H1 (cell line): ENCODE measurements at regions not wholly inside any gene's neighbourhood (a gene's known extent, or its start where the extent isn't known, plus 50 kb on each side); places are given as distances from the start of the nearest gene placed in this dataset.

Source experiments
- CTCF ChIA-PET: fragments of 300-600 bp; sonication (Branson Sonifier 250); formaldehyde crosslinking; loops from one replicate; lab custom pipeline; 2021; ENCODE audit not compliant: partially characterized antibody; lab: Charles Lee
- POLR2A ChIA-PET: fragments of 300-600 bp; sonication (Branson Sonifier 250); formaldehyde crosslinking; loops from one replicate; lab custom pipeline; 2021; ENCODE audit warnings: inconsistent platforms; ENCODE audit not compliant: partially characterized antibody; lab: Charles Lee
- DNase-seq, 2 experiments: peaks; one replicate each; pipeline versions ENCODE4 v3.0.0 to v3.0.0-alpha.2; 2010 to 2022; ENCODE audit warnings: low spot score in 2 of 2, low read depth in 1 of 2, mixed read lengths in 1 of 2
- FAIRE-seq: peaks from 2 replicates; lab custom pipeline; 2011; peaks lifted over from hg19 to GRCh38; lab: Jason Lieb, UNC
- H2AFZ ChIP-seq: 2 replicates; pipeline ENCODE4 v1.8.1; 2012; ENCODE audit warnings: low read length, inconsistent platforms
- H2AK5ac ChIP-seq: 2 replicates; pipeline ENCODE4 v1.6.1; 2013; ENCODE audit warnings: low read depth, low read length
- H2BK120ac ChIP-seq: replicated peaks from 2 replicates; pipeline ENCODE3; 2013; ENCODE audit warnings: low read depth, low read length, inconsistent platforms
- H2BK12ac ChIP-seq: 2 replicates; pipeline ENCODE4 v1.6.1; 2013; ENCODE audit warnings: low read depth, low read length
- H2BK15ac ChIP-seq: 2 replicates; pipeline ENCODE4 v1.6.1; 2013; ENCODE audit warnings: low read length
- H2BK20ac ChIP-seq: 2 replicates; pipeline ENCODE4 v1.6.1; 2013; ENCODE audit warnings: low read length
- H2BK5ac ChIP-seq: 2 replicates; pipeline ENCODE4 v1.6.1; 2013; ENCODE audit warnings: low read depth, low read length
- H3K14ac ChIP-seq: 2 replicates; pipeline ENCODE4 v1.6.1; 2013; ENCODE audit warnings: inconsistent platforms; ENCODE audit not compliant: insufficient read length
- H3K18ac ChIP-seq: 2 replicates; pipeline ENCODE4 v1.6.1; 2013; ENCODE audit warnings: low read length; ENCODE audit errors: extremely low read depth
- H3K23ac ChIP-seq: 2 replicates; pipeline ENCODE4 v1.6.1; 2013; ENCODE audit warnings: inconsistent platforms; ENCODE audit not compliant: insufficient read length
- H3K23me2 ChIP-seq: 2 replicates; pipeline ENCODE4 v1.6.1; 2013; ENCODE audit warnings: low read depth, low read length
- H3K27ac ChIP-seq: 2 replicates; pipeline ENCODE4 v1.6.1; 2011; ENCODE audit warnings: low read depth, low read length, inconsistent platforms
- H3K27me3 ChIP-seq, 4 experiments: replicated peaks in 1 of 4; 1 replicate in 1 of 4; 2 replicates in 3 of 4; pipeline versions ENCODE4 v1.6.1 to v1.8.1; 2011 to 2013; ENCODE audit warnings: low read length in 3 of 4, mild to moderate bottlenecking in 3 of 4, inconsistent platforms in 2 of 4, mixed read lengths in 2 of 4, moderate library complexity in 1 of 4; ENCODE audit not compliant: control insufficient read depth in 3 of 4, insufficient read depth in 3 of 4; ENCODE audit errors: extremely low read depth in 1 of 4
- H3K36me3 ChIP-seq, 4 experiments: 2 replicates each; pipeline versions ENCODE4 v1.6.1 to v1.8.1; 2011 to 2013; ENCODE audit warnings: mild to moderate bottlenecking in 4 of 4, low read length in 3 of 4, moderate library complexity in 2 of 4, control low read depth in 1 of 4, inconsistent platforms in 1 of 4; ENCODE audit not compliant: insufficient read depth in 4 of 4, control insufficient read depth in 2 of 4
- H3K4ac ChIP-seq: replicated peaks from 2 replicates; pipeline ENCODE3; 2013; ENCODE audit warnings: low read length, low read depth, mixed read lengths, inconsistent platforms; ENCODE audit not compliant: insufficient read length
- H3K4me1 ChIP-seq, 4 experiments: replicated peaks in 1 of 4; 1 replicate in 1 of 4; 2 replicates in 3 of 4; pipeline versions ENCODE4 v1.6.1 to v1.8.1; 2011 to 2013; ENCODE audit warnings: low read length in 3 of 4, inconsistent platforms in 2 of 4, mixed read lengths in 1 of 4; ENCODE audit not compliant: insufficient read depth in 4 of 4, control insufficient read depth in 3 of 4
- H3K4me2 ChIP-seq, 2 experiments: 2 replicates each; pipeline versions ENCODE4 v1.6.1 to v1.8.1; 2011 to 2013; ENCODE audit warnings: low read depth in 2 of 2, low read length in 2 of 2, control low read depth in 1 of 2, inconsistent platforms in 1 of 2, mild to moderate bottlenecking in 1 of 2; ENCODE audit not compliant: insufficient read depth in 1 of 2
- H3K4me3 ChIP-seq, 4 experiments: fragments of 200-600, 300-600 bp in 1 of 4; sonication (generic), shearing (Covaris generic), sonication (Bioruptor Twin) in 1 of 4; 2 replicates each; pipeline versions ENCODE4 v1.5.1 to v1.8.1; 2011 to 2016; ENCODE audit warnings: low read length in 4 of 4, low read depth in 3 of 4, control low read depth in 2 of 4, inconsistent platforms in 2 of 4, mild to moderate bottlenecking in 2 of 4, mixed read lengths in 1 of 4, moderate library complexity in 1 of 4; ENCODE audit not compliant: insufficient read depth in 2 of 4; ENCODE audit errors: extremely low read depth in 1 of 4
- H3K56ac ChIP-seq: replicated peaks from 2 replicates; pipeline ENCODE3; 2013; ENCODE audit warnings: low read depth, mild to moderate bottlenecking, mixed read lengths, low read length, inconsistent platforms; ENCODE audit not compliant: insufficient read length
- H3K79me1 ChIP-seq: 2 replicates; pipeline ENCODE4 v1.6.1; 2013; ENCODE audit warnings: low read depth, low read length, control low read depth
- H3K79me2 ChIP-seq, 2 experiments: 2 replicates each; pipeline versions ENCODE4 v1.6.1 to v1.8.1; 2012 to 2013; ENCODE audit warnings: low read length in 2 of 2, mild to moderate bottlenecking in 2 of 2, inconsistent platforms in 1 of 2; ENCODE audit not compliant: insufficient read depth in 2 of 2, control insufficient read depth in 1 of 2
- H3K9ac ChIP-seq, 4 experiments: replicated peaks in 1 of 4; 1 replicate in 1 of 4; 2 replicates in 3 of 4; pipeline versions ENCODE4 v1.6.1 to v1.8.1; 2011 to 2013; ENCODE audit warnings: low read depth in 3 of 4, low read length in 3 of 4, control low read depth in 2 of 4, mild to moderate bottlenecking in 2 of 4, moderate library complexity in 2 of 4, inconsistent platforms in 1 of 4; ENCODE audit errors: extremely low read depth in 1 of 4
- H3K9me3 ChIP-seq, 2 experiments: 2 replicates each; pipeline versions ENCODE4 v1.6.1 to v1.8.1; 2012 to 2013; ENCODE audit warnings: mild to moderate bottlenecking in 2 of 2, moderate library complexity in 2 of 2, control low read depth in 1 of 2, inconsistent platforms in 1 of 2, low read depth in 1 of 2, low read length in 1 of 2, mixed read lengths in 1 of 2; ENCODE audit not compliant: insufficient read depth in 2 of 2
- H4K20me1 ChIP-seq, 2 experiments: replicated peaks in 1 of 2; 2 replicates each; pipeline versions ENCODE3 to v1.8.1; 2011 to 2013; ENCODE audit warnings: inconsistent platforms in 2 of 2, low read length in 2 of 2, mild to moderate bottlenecking in 1 of 2; ENCODE audit not compliant: insufficient read depth in 2 of 2, control insufficient read depth in 1 of 2
- H4K5ac ChIP-seq: 2 replicates; pipeline ENCODE4 v1.6.1; 2013; ENCODE audit warnings: low read length, low read depth, mixed read lengths, inconsistent platforms; ENCODE audit not compliant: insufficient read length
- H4K8ac ChIP-seq: 2 replicates; pipeline ENCODE4 v1.8.0; 2013; ENCODE audit warnings: mild to moderate bottlenecking, moderate library complexity, low read length, inconsistent platforms; ENCODE audit not compliant: insufficient read depth; ENCODE audit errors: extremely low read depth
- H4K91ac ChIP-seq: replicated peaks from 2 replicates; pipeline ENCODE3; 2013; ENCODE audit warnings: low read length, mixed read lengths, inconsistent platforms; ENCODE audit not compliant: insufficient read length
- BACH1 ChIP-seq: IDR thresholded peaks from 2 replicates; pipeline ENCODE4 v1.6.1; 2012; ENCODE audit warnings: low read length, improper control_type of control experiment
- CBX5 ChIP-seq: fragments of 300-800, 300-1000 bp; sonication (generic); IDR thresholded peaks from 2 replicates; pipeline ENCODE4 v1.7.1; 2016; ENCODE audit warnings: antibody characterized with exemption, low read length, low read depth
- CHD1 ChIP-seq: IDR thresholded peaks from 2 replicates; pipeline ENCODE4 v1.6.1; 2012; ENCODE audit warnings: low read depth, low read length, improper control_type of control experiment
- CHD2 ChIP-seq: IDR thresholded peaks from 2 replicates; pipeline ENCODE4 v1.6.1; 2012; ENCODE audit warnings: low read length, improper control_type of control experiment
- GABPA ChIP-seq: IDR thresholded peaks from 2 replicates; pipeline ENCODE4 v1.6.1; 2011; ENCODE audit warnings: mild to moderate bottlenecking, low read length, moderate library complexity, borderline replicate concordance; ENCODE audit not compliant: insufficient read depth
- JUN ChIP-seq: IDR thresholded peaks from 2 replicates; pipeline ENCODE4 v1.6.1; 2011; ENCODE audit warnings: low read depth, mild to moderate bottlenecking, improper control_type of control experiment, low read length
- NANOG ChIP-seq: IDR thresholded peaks from 2 replicates; pipeline ENCODE4 v1.6.1; 2011; ENCODE audit warnings: low read length, low read depth, mild to moderate bottlenecking, inconsistent platforms; ENCODE audit not compliant: insufficient read depth, poor library complexity, severe bottlenecking
- TEAD4 ChIP-seq: IDR thresholded peaks from 2 replicates; pipeline ENCODE4 v1.6.1; 2012; ENCODE audit warnings: low read depth, low read length, inconsistent platforms, mixed read lengths
- ZNF274 ChIP-seq: IDR thresholded peaks from 2 replicates; pipeline ENCODE4 v1.7.0; 2012; ENCODE audit warnings: low read length, borderline replicate concordance; ENCODE audit errors: extremely low read depth
- WGBS, 2 experiments: shearing (Covaris generic) in 1 of 2; methylation state at CpG; one replicate each; pipeline versions ENCODE4 v1.1.6 to v1.1.7; 2013 to 2015; ENCODE audit warnings: low lambda C conversion rate in 2 of 2, mixed read lengths in 2 of 2, inconsistent platforms in 1 of 2, low coverage in 1 of 2, missing lambda C conversion rate in 1 of 2; ENCODE audit not compliant: insufficient replicate concordance in 2 of 2, insufficient coverage in 1 of 2, insufficient read length in 1 of 2; ENCODE audit errors: extremely low coverage in 1 of 2, missing lambda C conversion rate in 1 of 2; 5-methylcytosine and 5-hydroxymethylcytosine counted together
- TF ChIP-seq, protein P1 (sequence below): IDR thresholded peaks from 2 replicates; pipeline ENCODE4 v1.6.1; 2011; ENCODE audit warnings: low read depth, mild to moderate bottlenecking, low read length; ENCODE audit not compliant: insufficient read depth
- TF ChIP-seq, protein P2 (sequence below): IDR thresholded peaks from 2 replicates; pipeline ENCODE4 v1.6.1; 2012; ENCODE audit warnings: inconsistent platforms

DNA sequence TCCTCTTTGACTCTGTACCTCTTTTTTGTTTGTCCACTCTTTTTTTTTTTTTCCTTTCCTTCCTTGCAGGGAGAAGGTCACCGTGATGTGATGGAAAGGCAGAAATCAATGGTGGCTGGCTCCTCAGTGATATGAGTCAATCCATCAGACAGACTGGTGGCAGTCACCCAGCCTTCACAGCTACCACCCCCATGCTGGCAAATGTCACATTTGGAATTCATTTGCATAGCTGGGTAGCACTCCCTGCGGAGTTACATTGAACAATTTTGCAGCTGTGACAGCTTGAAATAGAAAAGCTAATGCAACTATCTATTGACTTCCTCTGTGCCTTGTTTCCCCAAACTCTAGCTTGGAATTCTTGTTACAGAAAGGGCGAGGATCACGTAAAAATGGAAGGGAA lies 668.4 kb downstream of the C6orf118 start:
- H4K5ac ChIP-seq, result no peak overlapping the region
- TF ChIP-seq BACH1, result no peak
- no peak for TF ChIP-seq NANOG
- TF ChIP-seq CHD2, result no peak
- TF ChIP-seq, protein P1, sequence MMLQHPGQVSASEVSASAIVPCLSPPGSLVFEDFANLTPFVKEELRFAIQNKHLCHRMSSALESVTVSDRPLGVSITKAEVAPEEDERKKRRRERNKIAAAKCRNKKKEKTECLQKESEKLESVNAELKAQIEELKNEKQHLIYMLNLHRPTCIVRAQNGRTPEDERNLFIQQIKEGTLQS, result no peak
- no peak for TF ChIP-seq GABPA
- no peak for TF ChIP-seq CHD1
- no peak for TF ChIP-seq JUN
- no peak for TF ChIP-seq ZNF274
- TF ChIP-seq, protein P2, sequence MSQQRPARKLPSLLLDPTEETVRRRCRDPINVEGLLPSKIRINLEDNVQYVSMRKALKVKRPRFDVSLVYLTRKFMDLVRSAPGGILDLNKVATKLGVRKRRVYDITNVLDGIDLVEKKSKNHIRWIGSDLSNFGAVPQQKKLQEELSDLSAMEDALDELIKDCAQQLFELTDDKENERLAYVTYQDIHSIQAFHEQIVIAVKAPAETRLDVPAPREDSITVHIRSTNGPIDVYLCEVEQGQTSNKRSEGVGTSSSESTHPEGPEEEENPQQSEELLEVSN, result no peak
- no peak for TF ChIP-seq TEAD4
- no peak for TF ChIP-seq CBX5
- no peak overlapping the region for H2BK15ac ChIP-seq
- peaks cover 0 to 7% (median 0%) of the 10 kb centered on the region in 4 experiments; a peak in 2 of 7 replicates for H3K4me1 ChIP-seq
- H4K20me1 ChIP-seq, result no peaks in the 10 kb centered on the region
- H3K14ac ChIP-seq, result no peak overlapping the region
- DNase-seq, result no peak
- peak overlapping the region; percentile 65 for H4K91ac ChIP-seq
- H3K4ac ChIP-seq, result no peak overlapping the region
- no peak overlapping the region for H2AK5ac ChIP-seq
- no peak overlapping the region for H2BK12ac ChIP-seq
- no peaks in the 10 kb centered on the region for H3K79me1 ChIP-seq
- H2BK120ac ChIP-seq, result peak overlapping the region; percentile 83
- H4K8ac ChIP-seq, result no peak overlapping the region
- H3K36me3 ChIP-seq, result no peaks in the 10 kb centered on the region
- no peak overlapping the region for H2BK5ac ChIP-seq
- H2BK20ac ChIP-seq, result no peak overlapping the region
- H3K9me3 ChIP-seq, result no peaks in the 10 kb centered on the region
- H2AFZ ChIP-seq, result no peak overlapping the region
- CTCF ChIA-PET, result no interaction called here
- peak; percentile 36 for FAIRE-seq
- POLR2A ChIA-PET, result no interaction called here
- H3K9ac ChIP-seq, result no peak overlapping the region
- no peak overlapping the region for H3K27ac ChIP-seq
- H3K79me2 ChIP-seq, result no peaks in the 10 kb centered on the region
- H3K27me3 ChIP-seq, result no peaks in the 10 kb centered on the region
- H3K4me3 ChIP-seq, result no peak overlapping the region
- no peak overlapping the region for H3K4me2 ChIP-seq
- H3K23me2 ChIP-seq, result no peaks in the 10 kb centered on the region; the same call in 1 of the 2 replicates
- H3K18ac ChIP-seq, result no peak overlapping the region
- 77% methylated on average over 4 of the region's 4 CpGs; no CpG with 5 or more reads in 1 of the 2 experiments for WGBS, 2 experiments
- H3K56ac ChIP-seq, result no peak overlapping the region
- H3K23ac ChIP-seq, result no peak overlapping the region
